Neural progenitor cell (in vitro differentiated cells): ENCODE measurements at regions not wholly inside any gene's neighbourhood (a gene's known extent, or its start where the extent isn't known, plus 50 kb on each side); places are given as distances from the start of the nearest gene placed in this dataset.

Experiments
- CTCF ChIP-seq: fragments of 200-600 bp; sonication (generic); IDR thresholded peaks from 2 replicates; pipeline ENCODE4 v1.5.1; 2017; ENCODE audit warnings: antibody characterized with exemption, mild to moderate bottlenecking
- EZH2 ChIP-seq: fragments of 200-600 bp; sonication (generic); IDR thresholded peaks from 2 replicates; pipeline ENCODE4 v1.6.1; 2017; ENCODE audit warnings: antibody characterized with exemption, mild to moderate bottlenecking, moderate library complexity
- EZH2phosphoT487 ChIP-seq: fragments of 200-600 bp; sonication (generic); IDR thresholded peaks from 2 replicates; pipeline ENCODE4 v1.6.1; 2017; ENCODE audit warnings: antibody characterized with exemption

GRCh38 chr16:59522826-59523225, 788.7 kb upstream of the GOT2 start:
- TF ChIP-seq CTCF (no peak), EZH2 (no peak), EZH2phosphoT487 (no peak)
